Activated T-cell treated with anti-CD3 and anti-CD28 coated beads for 1 hour (primary cell): ENCODE measurements at regions not wholly inside any gene's neighbourhood (a gene's known extent, or its start where the extent isn't known, plus 50 kb on each side); places are given as distances from the start of the nearest gene placed in this dataset.

Experiments
- DNase-seq: peaks from one replicate; pipeline ENCODE4 v3.0.0-alpha.2; 2020; ENCODE audit warnings: low read depth

DNA sequence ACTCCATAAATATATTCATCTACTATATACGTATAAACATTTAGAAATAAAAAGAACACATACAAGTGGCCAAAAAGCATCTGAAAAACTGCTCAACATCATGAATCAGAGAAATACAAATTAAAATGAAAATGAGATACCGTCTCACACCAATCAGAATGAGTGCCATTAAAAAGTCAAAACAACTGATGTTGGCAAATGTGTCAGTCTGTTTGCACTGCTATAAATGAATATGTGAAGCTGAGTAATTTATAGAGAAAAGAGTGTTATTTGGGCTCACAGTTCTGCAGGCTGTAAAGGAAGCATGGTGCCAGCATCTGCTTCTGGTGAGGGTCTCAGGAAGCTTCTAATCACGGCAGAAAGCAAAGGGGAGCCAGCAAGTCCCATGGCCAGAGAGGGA, 620.3 kb upstream of the CCDC54 start:
- no peak for DNase-seq

DNA sequence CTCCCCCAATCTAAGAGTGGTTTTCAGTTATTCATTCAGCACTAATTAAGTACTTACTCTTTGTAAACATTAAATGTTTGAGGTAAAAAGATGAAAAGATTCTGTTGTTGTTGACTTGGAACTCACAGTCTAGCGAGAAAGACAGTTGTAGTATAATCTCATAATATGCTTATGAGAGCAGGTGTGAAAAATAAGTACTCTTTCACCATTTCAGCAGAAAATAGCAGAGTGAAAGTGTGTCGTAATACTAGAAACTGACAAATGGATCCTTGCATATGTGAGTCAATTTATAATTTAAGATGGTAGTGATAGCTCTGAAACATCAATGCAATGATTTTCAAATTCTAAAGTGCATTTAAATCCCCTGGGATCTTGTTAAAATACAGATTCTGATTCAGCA, 618.8 kb upstream of the CCDC54 start:
- DNase-seq = no peak

DNA sequence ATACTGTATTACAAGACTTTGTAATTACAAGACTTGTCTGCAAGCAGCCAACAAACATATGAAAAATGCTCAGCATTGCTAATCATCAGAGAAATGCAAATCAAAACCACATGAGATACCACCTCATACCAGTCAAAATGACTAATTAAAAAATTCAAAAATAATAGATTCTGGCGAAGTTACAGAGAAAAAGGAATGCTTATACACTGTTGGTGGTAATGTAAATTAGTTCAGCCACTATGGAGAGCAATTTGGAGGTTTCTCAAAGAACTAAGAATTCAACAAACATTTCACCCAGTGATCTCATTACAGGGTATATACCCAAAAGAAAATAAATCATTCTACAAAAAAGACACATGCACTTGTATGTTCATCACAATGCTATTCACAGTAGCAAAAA, 617.5 kb upstream of the CCDC54 start:
- DNase-seq = no peak

DNA sequence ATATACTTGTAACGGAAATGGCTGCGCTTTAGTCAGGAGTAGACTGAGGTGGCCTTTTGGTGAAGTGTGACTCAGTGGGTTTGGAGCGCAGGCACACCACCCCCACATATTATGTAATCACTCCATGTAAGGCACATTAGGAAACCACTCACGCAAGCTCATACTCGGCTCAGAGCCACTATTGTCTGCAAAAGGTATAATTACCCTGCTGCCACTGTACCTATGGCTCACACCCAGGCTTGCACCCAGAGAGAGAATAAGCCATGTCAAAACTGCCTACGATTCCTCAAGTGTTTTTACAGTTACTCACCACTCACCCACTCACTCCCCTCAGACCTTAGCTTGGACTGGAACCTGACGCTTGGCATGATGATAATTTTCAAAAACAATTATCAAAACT, 611.9 kb upstream of the CCDC54 start:
- DNase-seq = no peak

DNA sequence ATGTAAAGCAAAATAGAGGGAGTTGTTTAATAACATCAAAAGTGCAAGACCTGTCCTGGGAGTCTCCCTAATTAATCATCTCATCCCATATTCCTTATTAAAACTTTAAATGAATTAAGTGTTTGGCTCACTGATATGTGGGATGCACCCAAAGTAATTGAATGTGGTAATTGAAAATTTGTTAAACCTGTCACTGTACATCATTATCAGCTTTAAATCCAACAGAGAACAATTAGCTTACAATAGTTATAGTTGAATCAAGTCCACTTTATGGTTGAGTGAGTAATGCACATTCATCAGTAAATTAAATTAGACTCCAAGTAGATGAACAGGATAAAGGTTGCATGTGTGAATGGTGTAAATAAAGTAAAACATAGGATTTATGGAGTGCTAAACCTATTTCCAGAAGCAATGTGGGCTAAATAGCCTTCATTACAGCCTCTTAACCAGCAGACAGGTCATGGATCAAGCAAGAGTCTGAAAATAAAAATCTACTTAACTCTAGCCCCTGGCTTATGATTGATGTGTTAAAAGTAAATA, 608.2 kb upstream of the CCDC54 start:
- no peak for DNase-seq

DNA sequence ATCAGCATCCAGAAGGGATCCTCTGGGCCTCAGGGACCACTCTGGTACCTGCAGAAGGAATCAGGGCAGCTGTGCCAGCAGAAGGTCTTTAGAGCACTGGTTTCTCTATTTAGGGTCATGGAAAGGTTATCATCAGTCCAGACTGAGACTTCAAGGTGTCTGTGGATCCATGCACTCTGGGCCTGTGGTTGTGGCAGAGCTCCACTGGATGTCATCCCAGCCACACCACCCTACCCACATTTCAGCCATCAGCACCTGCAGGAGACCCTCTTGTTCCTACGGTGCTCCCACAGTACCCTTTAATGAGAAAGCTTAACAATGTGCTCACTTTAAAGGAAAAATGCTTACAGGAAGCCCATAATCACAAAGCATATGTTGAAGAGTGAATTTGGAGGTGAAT, 603.4 kb upstream of the CCDC54 start:
- no peak for DNase-seq

DNA sequence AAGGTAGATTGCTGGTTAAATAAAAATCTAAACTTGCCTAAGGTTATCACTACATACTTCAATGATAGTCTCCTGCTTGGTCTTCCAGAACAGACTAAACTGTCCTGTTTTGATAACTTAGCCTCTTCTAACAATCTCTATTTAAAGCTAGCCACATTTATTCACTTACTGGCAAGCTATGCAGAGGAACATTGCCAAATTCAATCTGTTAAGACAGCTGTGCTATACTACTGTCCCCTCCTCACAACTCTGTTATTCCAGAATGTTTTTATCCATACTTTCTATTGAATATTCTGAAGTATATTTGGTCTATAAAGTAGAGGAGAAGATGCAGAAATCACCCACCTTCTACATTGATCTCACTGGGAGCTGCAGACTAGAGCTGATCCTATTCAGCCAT, 594.0 kb upstream of the CCDC54 start:
- DNase-seq = no peak

DNA sequence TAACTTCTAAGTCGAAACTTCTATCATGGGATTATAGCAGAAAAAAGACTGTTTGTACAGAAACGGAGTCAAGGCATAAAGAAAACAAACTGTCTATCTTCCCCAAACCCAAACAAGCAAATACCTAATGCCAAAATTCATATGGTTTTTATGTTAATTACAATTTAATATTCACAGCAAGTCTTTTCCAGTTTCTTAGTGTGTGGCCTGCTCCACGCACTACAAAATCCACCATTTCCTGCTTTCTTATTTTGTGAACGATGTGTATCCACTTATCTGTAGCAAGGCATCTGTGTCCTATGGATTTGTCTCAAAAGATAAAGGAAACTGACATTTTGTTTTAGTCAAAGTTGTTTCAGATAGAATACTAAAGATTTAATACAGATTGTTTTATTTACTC, 588.0 kb upstream of the CCDC54 start:
- no peak for DNase-seq

DNA sequence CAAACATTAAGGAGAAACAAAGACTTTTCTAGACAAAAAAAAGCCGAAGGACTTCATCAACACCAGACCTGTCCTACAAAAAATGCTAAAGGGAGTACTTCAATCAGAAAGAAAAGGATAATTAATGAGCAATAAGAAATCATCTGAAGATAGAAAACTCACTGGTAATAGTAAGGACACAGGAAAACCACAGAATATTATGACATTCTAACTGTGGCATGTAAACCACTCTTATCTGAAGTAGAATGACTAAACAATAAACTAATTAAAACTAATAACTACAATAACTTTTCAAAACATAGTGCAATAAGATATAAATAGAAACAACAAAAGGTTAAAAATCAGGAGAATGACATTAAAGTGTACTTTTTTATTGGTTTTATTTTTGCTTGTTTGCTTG, 584.5 kb upstream of the CCDC54 start:
- no peak for DNase-seq

DNA sequence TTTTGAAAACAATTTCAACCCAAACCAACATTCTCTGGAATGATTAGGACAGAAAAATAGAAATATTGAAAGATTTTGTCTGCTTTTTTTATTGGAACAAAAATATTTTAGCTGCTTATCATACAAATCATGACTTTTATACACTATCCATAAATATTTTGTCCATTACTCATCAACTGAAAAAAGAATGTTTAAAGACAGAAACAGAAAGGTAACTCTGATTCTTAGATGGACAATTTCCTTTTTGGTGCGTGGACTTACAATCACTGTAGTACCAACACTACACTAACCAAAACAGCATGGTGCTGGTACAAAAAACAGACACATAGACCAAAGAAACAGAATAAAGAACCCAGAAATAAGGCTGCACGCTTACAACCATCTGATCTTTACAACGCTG, 582.8 kb upstream of the CCDC54 start:
- DNase-seq = no peak

DNA sequence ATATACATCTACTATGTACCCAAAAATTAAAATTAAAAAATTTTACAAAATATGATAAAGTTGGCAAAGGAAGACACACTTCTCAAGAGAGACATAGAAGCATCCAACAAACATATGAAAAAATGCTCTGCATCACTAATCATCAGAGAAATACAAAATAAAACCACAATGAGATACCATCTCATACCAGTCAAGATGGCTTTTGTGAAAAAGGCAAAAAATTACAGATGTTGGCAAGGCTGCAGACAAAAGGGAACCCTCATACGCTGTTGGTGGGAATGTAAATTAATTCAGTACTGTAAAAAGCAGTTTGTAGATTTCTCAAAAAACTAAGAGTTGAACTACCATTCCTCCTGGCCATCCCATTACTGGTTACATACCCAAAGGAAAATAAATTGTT, 581.7 kb upstream of the CCDC54 start:
- DNase-seq = no peak

DNA sequence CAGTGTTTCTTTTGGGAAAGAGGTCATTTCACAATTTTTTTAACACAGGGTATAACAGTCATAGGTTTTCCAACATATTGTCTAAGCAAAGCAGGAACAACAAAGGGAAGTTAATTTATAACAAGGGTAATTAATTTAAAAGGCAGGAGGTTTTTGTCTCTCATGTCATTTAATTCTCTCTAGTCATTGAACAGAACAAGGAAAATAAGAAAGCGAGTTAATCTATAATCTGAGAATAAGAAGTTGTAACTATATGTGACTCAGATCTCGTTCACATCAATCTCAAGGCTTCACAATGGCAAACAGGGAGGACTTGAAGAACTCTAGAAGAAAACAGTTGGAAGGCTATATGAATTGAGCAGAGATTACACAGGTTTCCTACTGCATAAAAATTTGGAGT, 579.8 kb upstream of the CCDC54 start:
- DNase-seq = no peak

DNA sequence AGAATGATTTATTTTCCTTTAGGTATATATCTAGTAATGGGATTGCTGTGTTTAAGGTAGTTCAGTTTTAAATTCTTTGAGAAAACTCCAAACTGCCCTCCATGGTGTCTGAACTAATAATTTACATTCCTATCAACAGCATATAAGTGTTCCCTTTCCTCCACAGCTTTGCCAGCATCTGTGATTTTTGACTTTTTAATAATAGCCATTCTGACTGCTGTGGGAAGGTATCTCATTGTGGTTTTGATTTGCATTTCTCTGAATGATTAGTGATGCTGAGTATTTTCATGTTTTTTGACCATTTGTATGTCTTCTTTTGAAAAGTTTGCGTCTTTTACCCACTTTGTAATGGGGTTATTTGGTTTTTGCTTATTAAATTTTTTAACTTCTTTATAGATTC, 571.6 kb upstream of the CCDC54 start:
- DNase-seq = no peak

DNA sequence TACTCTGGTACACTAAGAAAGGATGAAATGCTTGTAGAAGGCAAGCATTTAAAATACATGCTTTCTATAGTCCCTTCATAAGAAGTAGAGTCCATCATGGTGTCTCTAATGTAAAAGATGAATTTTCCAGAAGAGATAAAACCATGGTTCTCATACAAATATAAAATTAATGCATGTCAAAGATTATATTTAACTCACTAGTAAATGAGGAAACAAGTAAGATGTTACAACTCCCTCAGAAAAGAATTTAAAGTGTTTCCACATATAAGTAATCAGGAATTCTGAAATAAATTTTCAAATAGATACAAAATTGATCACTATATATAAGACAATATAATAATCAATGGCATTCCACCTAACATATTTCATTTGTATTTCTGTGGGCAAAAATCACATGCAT, 570.3 kb upstream of the CCDC54 start:
- DNase-seq = no peak

DNA sequence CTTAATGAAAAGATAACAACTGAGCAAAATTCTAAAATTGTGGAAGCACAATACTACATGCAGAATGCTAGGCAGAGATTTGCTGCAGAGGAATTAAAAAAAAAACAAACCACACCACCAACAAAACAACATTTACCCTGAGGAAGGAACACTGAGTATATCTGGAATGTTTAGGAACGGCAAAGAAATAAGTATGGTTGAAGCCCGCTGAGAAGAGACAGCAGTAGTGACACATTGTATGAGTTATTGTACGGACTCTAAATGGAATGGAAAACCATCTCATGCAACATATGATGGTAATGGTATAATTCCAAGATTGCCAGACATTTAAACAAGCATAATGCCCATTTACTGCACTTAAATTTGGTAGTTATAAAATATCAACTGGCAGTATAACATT, 568.2 kb upstream of the CCDC54 start:
- DNase-seq = no peak

DNA sequence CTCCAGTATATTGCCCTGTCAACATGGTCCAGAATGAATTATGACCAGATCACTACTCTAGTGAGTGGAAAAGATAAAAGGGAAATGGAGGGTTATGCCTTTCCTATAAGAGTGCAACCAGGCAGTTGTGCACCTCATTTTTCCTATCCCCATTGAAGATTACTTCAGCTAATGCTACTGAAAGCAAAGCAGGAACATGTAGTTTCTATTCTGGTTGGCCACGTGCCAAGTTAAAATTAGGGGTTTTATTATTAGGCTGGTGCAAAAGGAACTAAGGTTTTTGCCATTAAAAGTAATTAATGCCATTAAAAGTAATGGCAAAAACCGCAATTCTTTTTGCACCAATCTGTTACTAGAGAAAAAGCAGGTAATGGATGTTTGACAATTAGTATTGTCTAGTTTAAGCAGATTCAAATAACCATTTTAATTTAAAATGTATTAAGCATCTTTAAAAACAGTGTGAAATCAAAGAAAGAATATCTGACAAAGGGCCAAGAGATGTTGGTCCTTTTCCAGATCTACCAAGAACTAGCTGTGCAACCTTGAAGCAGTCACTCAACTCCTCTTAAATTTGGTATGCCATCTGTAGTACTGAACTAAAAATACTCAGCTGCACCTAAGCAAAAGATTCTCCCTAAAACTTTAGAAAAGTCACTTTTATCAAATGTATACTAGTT, 567.5 kb upstream of the CCDC54 start:
- DNase-seq = no peak

DNA sequence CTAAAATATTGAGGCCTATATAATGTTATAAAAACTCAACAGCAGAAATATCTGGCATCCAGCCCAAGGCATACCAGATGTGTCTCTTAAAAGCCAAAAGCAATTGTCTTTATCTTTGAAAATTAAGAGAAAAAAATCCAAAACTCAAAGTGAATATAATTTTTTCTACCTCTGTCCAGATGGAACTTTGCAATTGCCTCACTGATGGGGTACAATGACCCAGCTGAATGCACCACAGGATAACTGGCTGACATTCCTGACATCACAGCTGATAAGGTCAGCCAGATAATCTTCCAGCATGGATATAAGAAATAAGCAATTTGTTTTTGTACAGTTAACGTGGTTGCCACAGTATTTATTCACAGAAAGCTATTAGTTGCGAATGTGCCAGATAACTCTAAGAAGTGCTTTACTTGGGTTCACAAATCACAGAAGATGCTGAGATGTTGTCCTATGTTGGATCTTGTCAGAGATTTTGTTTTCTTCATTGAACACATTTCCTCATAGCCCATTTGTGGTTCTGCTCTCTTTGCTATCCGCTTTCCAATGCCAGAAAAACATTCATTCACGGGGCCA, 566.9 kb upstream of the CCDC54 start:
- no peak for DNase-seq

DNA sequence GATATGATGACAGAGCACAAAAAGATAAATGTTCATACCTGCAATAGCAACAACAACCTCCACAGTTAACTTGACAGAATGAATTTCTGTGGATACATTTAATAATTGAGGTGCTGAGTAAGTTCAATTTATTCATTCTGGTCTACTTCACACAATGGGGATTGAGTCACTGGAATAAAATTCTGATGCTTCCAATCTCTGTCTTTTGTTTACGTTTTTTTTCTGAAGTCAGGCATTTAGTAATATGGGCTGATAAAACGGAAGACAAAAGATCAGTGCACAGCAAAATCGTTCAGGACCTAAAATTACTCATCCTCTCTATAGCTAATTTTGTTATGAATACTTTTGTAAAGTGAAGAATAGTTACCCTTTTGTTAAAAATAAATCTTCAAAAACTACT, 565.9 kb upstream of the CCDC54 start:
- no peak for DNase-seq

DNA sequence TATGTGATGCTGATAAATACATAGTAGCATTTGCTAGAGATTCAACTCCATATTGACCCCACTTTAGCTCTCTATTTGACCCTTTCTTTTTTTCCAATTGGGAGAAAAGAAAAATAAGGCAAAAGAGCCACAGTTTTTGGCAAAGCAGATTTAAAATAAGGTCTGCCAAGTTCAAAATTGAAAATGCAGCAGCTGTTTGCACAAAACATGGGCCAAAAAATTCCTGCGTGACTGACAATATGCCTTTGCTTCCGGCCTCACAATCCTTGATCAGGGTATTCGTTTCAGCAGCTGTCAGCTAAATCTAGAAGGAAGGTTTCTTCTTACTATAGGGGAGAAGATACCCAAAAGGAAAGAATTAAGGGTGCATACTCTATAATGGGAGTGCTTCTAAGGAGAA, 563.5 kb upstream of the CCDC54 start:
- DNase-seq = no peak

DNA sequence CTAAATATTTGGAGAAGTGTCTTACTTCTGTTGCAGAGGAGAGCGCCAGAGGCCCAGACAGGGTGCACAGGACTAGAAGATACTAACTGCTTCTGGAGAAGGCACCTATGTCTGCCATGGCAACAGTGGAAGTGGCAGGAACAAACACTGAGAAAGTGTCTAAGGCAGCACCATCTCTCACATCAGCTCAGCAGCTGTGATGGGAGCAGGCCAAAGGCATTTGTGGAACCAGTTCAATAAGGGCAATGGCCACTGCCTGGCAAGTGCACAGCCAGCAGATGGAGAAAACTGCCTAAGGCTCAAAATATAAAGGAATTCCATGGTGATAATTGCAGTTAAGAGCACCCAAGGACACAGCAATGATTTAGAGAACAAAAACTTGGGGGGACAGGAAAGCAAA, 563.0 kb upstream of the CCDC54 start:
- DNase-seq = no peak

DNA sequence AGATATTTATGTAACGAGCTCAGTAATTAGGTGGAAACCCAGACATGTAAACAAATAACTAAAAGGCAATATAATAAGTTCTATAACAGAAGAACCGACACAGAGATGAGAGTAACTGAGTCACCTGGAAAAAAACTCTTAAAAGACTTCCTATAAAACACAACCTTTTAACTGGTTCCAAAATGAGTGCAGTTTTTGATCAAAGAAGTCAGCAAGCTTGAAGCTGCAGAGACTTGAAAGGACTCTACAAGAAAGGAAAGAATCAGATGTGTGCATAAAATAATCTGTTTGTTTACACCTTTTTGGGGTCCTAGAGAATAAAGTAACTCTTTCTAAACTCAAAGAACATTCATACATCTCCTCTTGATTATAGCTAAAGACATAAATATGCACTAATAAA, 560.4 kb upstream of the CCDC54 start:
- DNase-seq = no peak

DNA sequence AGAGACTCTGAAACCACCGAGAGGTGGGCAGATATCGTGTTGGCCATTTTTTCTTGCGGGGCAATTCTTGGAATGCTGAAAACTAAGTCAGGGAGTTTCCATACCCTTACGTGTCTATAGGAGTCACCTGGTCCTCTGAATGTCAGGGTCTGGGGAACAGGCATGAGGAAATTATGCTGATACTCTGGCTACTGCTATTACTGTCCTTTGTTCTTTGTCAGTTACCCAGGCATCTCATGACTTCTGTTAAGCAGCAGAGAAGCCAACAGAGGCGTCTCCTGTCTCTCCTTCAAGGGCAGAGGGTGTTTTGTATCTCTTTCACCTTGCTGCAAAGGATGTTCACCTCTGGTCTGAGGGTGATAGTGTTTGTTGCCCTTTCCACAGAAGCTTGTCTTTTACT, 559.5 kb upstream of the CCDC54 start:
- DNase-seq = no peak

DNA sequence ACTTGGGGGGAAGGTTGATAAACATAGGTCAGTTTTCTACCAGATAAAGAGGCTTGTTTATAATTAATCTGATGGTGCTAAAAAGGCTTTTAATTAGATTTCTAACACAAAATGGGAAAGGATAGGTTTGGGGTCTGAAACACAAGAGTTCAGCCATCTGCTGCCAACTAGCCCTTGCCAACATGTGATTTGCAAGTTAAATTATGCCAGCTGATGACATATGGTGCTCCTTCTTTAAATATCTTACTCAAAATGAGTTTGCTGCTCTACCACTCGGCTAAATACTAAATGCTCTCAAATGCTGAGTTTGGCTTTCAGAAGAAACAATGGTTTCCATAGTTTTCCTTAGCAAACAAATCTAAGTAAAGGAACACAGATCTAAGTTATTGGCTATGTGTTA, 557.8 kb upstream of the CCDC54 start:
- no peak for DNase-seq

DNA sequence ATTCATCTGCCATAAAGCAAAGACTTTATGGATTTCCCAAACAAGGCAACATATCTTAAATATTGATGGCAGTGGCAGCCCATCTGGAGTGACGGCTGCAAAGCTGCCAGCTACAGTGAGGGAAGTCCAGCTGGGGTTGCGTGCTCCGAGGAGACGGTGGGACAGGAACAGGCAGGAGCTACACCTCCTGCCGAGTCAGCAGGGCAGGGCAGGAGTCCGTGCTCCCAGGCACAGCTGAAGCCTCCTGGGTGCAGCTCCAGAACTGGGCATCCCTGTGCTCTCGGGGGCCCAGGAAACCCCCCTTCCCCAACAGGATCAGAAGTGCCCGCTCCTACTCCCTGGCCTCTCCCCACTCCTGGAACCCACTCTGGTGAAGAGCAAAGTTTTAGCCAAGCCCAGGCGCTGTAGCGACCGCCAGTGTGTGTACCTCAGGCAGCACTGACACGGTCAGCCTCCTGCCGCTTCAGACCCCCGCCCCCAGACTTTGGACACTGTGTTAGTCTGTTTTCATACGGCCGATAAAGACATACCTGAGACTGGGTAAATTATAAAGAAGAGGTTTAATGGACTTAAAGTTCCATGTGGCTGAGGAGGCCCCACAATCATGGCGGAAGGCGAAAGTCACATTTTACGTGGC, 556.4 kb upstream of the CCDC54 start:
- DNase-seq = no peak
